GM12878 (cell line): ENCODE measurements at regions not wholly inside any gene's neighbourhood (a gene's known extent, or its start where the extent isn't known, plus 50 kb on each side); places are given as distances from the start of the nearest gene placed in this dataset.

ENCODE experiments used
- ATAC-seq: fragments of 200-7000 bp; cut with Tn5 transposase; 3 replicates; pipeline ENCODE4 v1.9.1; 2020; ENCODE audit warnings: mild to moderate bottlenecking, moderate library complexity
- BruUV-seq: library from RNA; stranded (reverse); fragments of 400-500 nt; replicated peaks from 2 replicates; lab custom pipeline; 2021; lab: Mats Ljungman, UMichigan
- CTCF ChIA-PET: fragments of 300-600 bp; sonication (Branson Sonifier 250); formaldehyde crosslinking; extraction: SDS; loops from one replicate; lab custom pipeline; 2021; ENCODE audit warnings: inconsistent platforms; lab: Yijun Ruan, JAX
- POLR2A ChIA-PET: fragments of 350-600 bp; formaldehyde crosslinking; extraction: SDS; loops from one replicate; lab custom pipeline; 2021; ENCODE audit warnings: inconsistent platforms; lab: Charles Lee
- RAD21 ChIA-PET: fragments of 300-600 bp; sonication (Branson Sonifier 250); formaldehyde crosslinking; loops from one replicate; lab custom pipeline; 2023; ENCODE audit warnings: antibody characterized with exemption; ENCODE audit not compliant: unreplicated experiment; lab: Charles Lee
- SMC1A ChIA-PET: fragments of 300-600 bp; sonication (Branson Sonifier 250); formaldehyde crosslinking; loops from one replicate; lab custom pipeline; 2023; ENCODE audit not compliant: unreplicated experiment, uncharacterized antibody; lab: Charles Lee
- DNase-seq: peaks from one replicate; pipeline ENCODE4 v3.0.0-alpha.2; 2011; ENCODE audit warnings: low read depth, low spot score
- FAIRE-seq: peaks from 3 replicates; lab custom pipeline; 2011; peaks lifted over from hg19 to GRCh38; lab: Jason Lieb, UNC
- H2AFZ ChIP-seq: 2 replicates; pipeline ENCODE4 v1.6.0; 2011; ENCODE audit warnings: low read depth, low read length, control low read depth; ENCODE audit not compliant: control insufficient read depth
- H3K27ac ChIP-seq: 2 replicates; pipeline ENCODE4 v1.5.1; 2011; ENCODE audit warnings: control low read depth; ENCODE audit not compliant: control insufficient read depth, insufficient read depth
- H3K27me3 ChIP-seq, 2 experiments: replicated peaks in 1 of 2; 2 replicates each; pipeline versions ENCODE4 v1.6.0 to v1.6.1; 2011; ENCODE audit warnings: low read length in 1 of 2; ENCODE audit not compliant: control insufficient read depth in 2 of 2, insufficient read depth in 2 of 2
- H3K36me3 ChIP-seq, 2 experiments: 2 replicates each; pipeline ENCODE4 v1.5.1; 2011; ENCODE audit warnings: low read length in 1 of 2; ENCODE audit not compliant: control insufficient read depth in 2 of 2, insufficient read depth in 2 of 2
- H3K4me1 ChIP-seq: 2 replicates; pipeline ENCODE4 v1.6.1; 2011; ENCODE audit warnings: mild to moderate bottlenecking, low read length, moderate library complexity, mixed read lengths; ENCODE audit not compliant: control insufficient read depth, insufficient read depth
- H3K4me2 ChIP-seq: 2 replicates; pipeline ENCODE4 v1.6.0; 2011; ENCODE audit warnings: control low read depth; ENCODE audit not compliant: control insufficient read depth, insufficient read depth
- H3K4me3 ChIP-seq: fragments of 200-600 bp; sonication (generic); 2 replicates; pipeline ENCODE4 v1.5.1; 2016
- H3K79me2 ChIP-seq: 2 replicates; pipeline ENCODE4 v1.6.0; 2011; ENCODE audit warnings: low read length; ENCODE audit not compliant: control insufficient read depth, insufficient read depth
- H3K9ac ChIP-seq: 2 replicates; pipeline ENCODE4 v1.8.0; 2011; ENCODE audit warnings: low read length, control low read depth, mixed read lengths; ENCODE audit not compliant: control insufficient read depth, insufficient read depth
- H3K9me3 ChIP-seq: replicated peaks from 3 replicates; pipeline ENCODE4 v1.5.1; 2011; ENCODE audit warnings: mild to moderate bottlenecking, low read length; ENCODE audit not compliant: control insufficient read depth, insufficient read depth
- H4K20me1 ChIP-seq: 2 replicates; pipeline ENCODE4 v1.6.0; 2011; ENCODE audit not compliant: control insufficient read depth, insufficient read depth
- CEBPB ChIP-seq, 2 experiments: fragments of 150-350 bp in 1 of 2; IDR thresholded peaks; 2 replicates each; pipeline ENCODE4 v1.6.1; 2012 to 2014; ENCODE audit warnings: low read depth in 2 of 2, low read length in 2 of 2, borderline replicate concordance in 1 of 2, inconsistent platforms in 1 of 2
- ETV6 ChIP-seq, 2 experiments: fragments of 450-650 bp in 1 of 2; IDR thresholded peaks in 1 of 2; conservative IDR thresholded peaks in 1 of 2; 2 replicates each; pipeline ENCODE4 v1.6.1; 2014; ENCODE audit warnings: antibody characterized with exemption in 1 of 2, borderline replicate concordance in 1 of 2, low read depth in 1 of 2, mild to moderate bottlenecking in 1 of 2, moderate library complexity in 1 of 2
- HCFC1 ChIP-seq: fragments of 150-350 bp; IDR thresholded peaks from 2 replicates; pipeline ENCODE4 v1.6.1; 2014; ENCODE audit warnings: low read length
- MTA2 ChIP-seq: fragments of 450-650 bp; IDR thresholded peaks from 2 replicates; pipeline ENCODE4 v1.6.1; 2016; ENCODE audit warnings: low read depth, mild to moderate bottlenecking, moderate library complexity
- MYB ChIP-seq: fragments of 150-350 bp; IDR thresholded peaks from 2 replicates; pipeline ENCODE4 v1.6.1; 2014; ENCODE audit warnings: mild to moderate bottlenecking, low read depth, low read length, borderline replicate concordance
- NFYB ChIP-seq: IDR thresholded peaks from 2 replicates; pipeline ENCODE4 v1.6.1; 2011; ENCODE audit warnings: low read depth, mild to moderate bottlenecking, low read length, improper control_type of control experiment, moderate library complexity; ENCODE audit not compliant: insufficient read depth
- PML ChIP-seq: IDR thresholded peaks from 2 replicates; pipeline ENCODE4 v1.6.1; 2012; ENCODE audit warnings: low read length, inconsistent platforms
- POU2F2 ChIP-seq: IDR thresholded peaks from 3 replicates; pipeline ENCODE4 v1.6.1; 2011; ENCODE audit warnings: low read depth, mild to moderate bottlenecking, low read length, borderline replicate concordance
- RB1 ChIP-seq: fragments of 450-650 bp; formaldehyde crosslinking; IDR thresholded peaks from 2 replicates; pipeline ENCODE4 v1.6.1; 2017; ENCODE audit warnings: mild to moderate bottlenecking, borderline replicate concordance
- SKIL ChIP-seq: fragments of 450-650 bp; IDR thresholded peaks from 2 replicates; pipeline ENCODE4 v1.6.1; 2017; ENCODE audit warnings: mild to moderate bottlenecking, low read depth, inconsistent platforms; ENCODE audit not compliant: poor library complexity, severe bottlenecking
- TBL1XR1 ChIP-seq: IDR thresholded peaks from 2 replicates; pipeline ENCODE4 v1.6.1; 2012; ENCODE audit warnings: low read depth, low read length, improper control_type of control experiment
- TCF12 ChIP-seq: IDR thresholded peaks from 2 replicates; pipeline ENCODE4 v1.6.1; 2011; ENCODE audit warnings: low read depth, mild to moderate bottlenecking, low read length
- YBX1 ChIP-seq: fragments of 450-650 bp; IDR thresholded peaks from 2 replicates; pipeline ENCODE4 v1.6.1; 2016; ENCODE audit warnings: antibody characterized with exemption
- ZNF592 ChIP-seq: fragments of 450-650 bp; IDR thresholded peaks from 2 replicates; pipeline ENCODE4 v1.6.1; 2017; ENCODE audit warnings: mild to moderate bottlenecking, moderate library complexity
- WGBS: methylation state at CpG from one replicate; pipeline ENCODE4 v1.1.6; 2016; ENCODE audit warnings: low lambda C conversion rate; ENCODE audit not compliant: insufficient replicate concordance, insufficient coverage; ENCODE audit errors: missing lambda C conversion rate; 5-methylcytosine and 5-hydroxymethylcytosine counted together
- in situ Hi-C: fragments of 300-500 bp; cut with MboI; formaldehyde crosslinking; loops from 9 replicates; pipeline ENCODE4 v1.14.3; 2018; ENCODE audit warnings: mixed read lengths
- intact Hi-C: fragments of 100-400 bp; cut with micrococcal nuclease; formaldehyde crosslinking; loops from one replicate; pipeline ENCODE4 v1.14.2; 2022; ENCODE audit not compliant: unreplicated experiment

DNA sequence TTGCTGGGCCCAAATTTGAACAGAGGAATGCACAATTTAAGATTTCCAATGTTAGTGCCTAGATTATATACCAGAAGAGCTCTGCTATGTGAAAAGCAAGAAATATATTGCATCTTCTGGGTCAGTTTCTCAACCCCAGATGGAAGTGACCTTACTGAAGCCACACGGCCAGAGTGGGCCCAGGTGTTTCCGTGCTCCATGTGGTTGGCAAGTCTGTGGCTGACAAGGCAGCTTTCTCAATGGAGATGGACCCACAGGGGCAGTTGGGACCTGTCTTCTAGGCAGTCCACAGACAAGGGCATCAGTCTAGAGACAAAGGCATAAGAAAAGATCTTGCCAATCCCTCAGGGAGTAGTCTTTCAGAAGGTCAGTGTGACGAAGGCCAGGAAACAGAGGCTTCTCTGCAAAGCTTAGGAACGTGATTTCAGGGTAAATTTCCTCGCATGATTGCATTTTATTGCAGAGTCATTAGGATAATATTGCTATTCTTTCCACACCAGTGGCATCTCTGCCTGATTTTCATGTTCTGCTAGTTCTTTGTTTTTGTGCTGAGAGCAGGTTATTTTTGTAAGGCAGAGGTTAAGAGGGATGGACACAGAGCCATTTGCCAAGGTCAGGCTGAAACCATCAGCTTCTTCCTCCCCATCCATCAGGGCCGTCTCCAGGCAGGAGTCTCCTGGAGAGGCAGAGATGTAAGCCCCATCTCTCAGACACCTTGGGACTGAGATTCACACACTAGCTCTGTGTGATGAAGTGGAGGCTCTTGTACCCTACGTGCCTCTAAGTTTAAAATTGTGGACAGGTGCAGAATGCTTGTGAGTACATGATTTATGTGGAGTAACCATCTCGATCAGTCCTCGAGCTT lies 202.1 kb downstream of the ANKRD30B start:
- no peak overlapping the region for H3K9ac ChIP-seq
- no peaks in the 10 kb centered on the region; the same call in 2 of the 3 replicates for H3K9me3 ChIP-seq
- H3K27me3 ChIP-seq, result no peaks in the 10 kb centered on the region
- ATAC-seq, result no peak
- WGBS, result 7% methylated on average over 9 of the region's 9 CpGs
- H3K4me2 ChIP-seq, result no peak overlapping the region
- BruUV-seq, result no TSS peak
- no peak overlapping the region for H2AFZ ChIP-seq
- ChIA-PET SMC1A (no interaction called here), POLR2A (no interaction called here), RAD21 (no interaction called here), CTCF (no interaction called here)
- no peaks in the 10 kb centered on the region for H3K36me3 ChIP-seq
- FAIRE-seq, result no peak
- H4K20me1 ChIP-seq, result no peaks in the 10 kb centered on the region
- in situ Hi-C loops, result loop anchor here (25.0 kb wide), 1 partner anchor 88 kb away; no protein-coding TSS in a partner anchor
- TF ChIP-seq RB1, result no peak
- no peak for TF ChIP-seq CEBPB (IDR thresholded peaks at IDR 0.05; ENCODE audit: borderline replicate concordance in 1 of 2, low read depth in 2 of 2, low read length in 2 of 2)
- TF ChIP-seq PML, result no peak
- no peak for TF ChIP-seq SKIL
- no peak for TF ChIP-seq TBL1XR1
- TF ChIP-seq ZNF592, result no peak
- TF ChIP-seq POU2F2, result no peak
- TF ChIP-seq HCFC1, result no peak
- no peak for TF ChIP-seq MTA2
- TF ChIP-seq YBX1, result no peak
- no peak for TF ChIP-seq TCF12
- no peak for TF ChIP-seq NFYB
- TF ChIP-seq MYB, result no peak
- TF ChIP-seq ETV6 (conservative IDR thresholded peaks at IDR 0.05 in 1 of 2, IDR thresholded peaks at IDR 0.05 in 1 of 2; ENCODE audit: borderline replicate concordance in 1 of 2, low read depth in 1 of 2), result no peak
- H3K4me1 ChIP-seq, result no peaks in the 10 kb centered on the region
- H3K79me2 ChIP-seq, result no peaks in the 10 kb centered on the region
- H3K27ac ChIP-seq, result no peak overlapping the region
- no peak for DNase-seq
- intact Hi-C loops, result no loop called here
- no peak overlapping the region for H3K4me3 ChIP-seq
